Heart right ventricle (tissue), 16 donors: ENCODE measurements at regions not wholly inside any gene's neighbourhood (a gene's known extent, or its start where the extent isn't known, plus 50 kb on each side); places are given as distances from the start of the nearest gene placed in this dataset.

Source experiments
- ATAC-seq, 8 donors: fragments of 200-7000 bp; cut with Tn5 transposase; one replicate each; pipeline ENCODE4 v1.9.1; 2020; ENCODE audit warnings: mild to moderate bottlenecking in 8 of 8, moderate library complexity in 8 of 8, moderate number of reproducible peaks in 1 of 8
- DNase-seq, 2 donors: peaks; one replicate each; pipeline ENCODE4 v3.0.0-alpha.2; 2020
- H3K27ac ChIP-seq, 10 donors: fragments of 200-600 bp; sonication (generic) in 2 of 10; one replicate each; pipeline versions ENCODE4 v1.5.0 to v1.8.0; 2020 to 2022; ENCODE audit warnings: mild to moderate bottlenecking in 3 of 10
- H3K27me3 ChIP-seq, 7 donors: fragments of 200-600 bp; one replicate each; pipeline ENCODE4 v1.8.0; 2021 to 2022; ENCODE audit warnings: mild to moderate bottlenecking in 2 of 7
- H3K36me3 ChIP-seq, 9 donors: fragments of 200-600 bp; sonication (generic) in 1 of 9; one replicate each; pipeline versions ENCODE4 v1.5.0 to v1.8.0; 2020 to 2022; ENCODE audit warnings: mild to moderate bottlenecking in 2 of 9
- H3K4me1 ChIP-seq, 9 donors: fragments of 200-600 bp; sonication (generic) in 1 of 9; one replicate each; pipeline versions ENCODE4 v1.5.0 to v1.8.0; 2020 to 2022; ENCODE audit warnings: mild to moderate bottlenecking in 4 of 9
- H3K4me3 ChIP-seq, 10 donors: fragments of 200-600 bp; sonication (generic) in 2 of 10; one replicate each; pipeline versions ENCODE4 v1.5.0 to v1.8.0; 2020 to 2022; ENCODE audit warnings: mild to moderate bottlenecking in 7 of 10, moderate library complexity in 2 of 10
- H3K9me3 ChIP-seq, 11 donors: fragments of 200-600 bp in 10 of 11; sonication (generic) in 2 of 11; one replicate each; pipeline versions ENCODE4 v1.5.0 to v1.8.0; 2013 to 2022; ENCODE audit warnings: mild to moderate bottlenecking in 2 of 11, control low read depth in 1 of 11, moderate library complexity in 1 of 11
- CTCF ChIP-seq, 9 donors: fragments of 200-600 bp; sonication (generic) in 2 of 9; IDR thresholded peaks; one replicate each; pipeline versions ENCODE4 v1.5.0 to v1.8.0; 2021 to 2022; ENCODE audit warnings: antibody characterized with exemption in 9 of 9, mild to moderate bottlenecking in 5 of 9, moderate library complexity in 1 of 9
- WGBS, 2 donors: extraction: QIAGEN DNeasy Blood & Tissue Kit; methylation state at CpG; one replicate each; pipeline ENCODE4 v1.1.7; 2013; ENCODE audit warnings: inconsistent platforms in 1 of 2; 5-methylcytosine and 5-hydroxymethylcytosine counted together
- intact Hi-C, 10 donors: fragments of 100-400 bp; cut with DNase I; formaldehyde crosslinking; loops; one replicate each; pipeline versions ENCODE4 v1.11.1 to v1.14.2; 2022
- donor health status: Arrhythmogenic right ventricular cardiomyopathy.
- donor health status: ischemic (EF 13 %, LVEDD 7.1; RV severe dilation, severe dysfunction).
- donor health status: healthy with polysubstance abuse.
- donor health status: DM: no; HTN: yes; CAD: no.
- donor health status: DM: no; HTN: no; CAD: no.
- donor health status: ischemic (EF 25% LVEDD 6.9; RV normal size, moderate dysfunction).
- donor health status: ischemic (EF 25% LVEDD 5.7; RV mildly dilated, moderate dysfunction).
- donor health status: healthy.
- donor health status: DM: yes; HTN: yes; CAD: no.
- donor health status: Ischemic cardiomyopathy.
- donor health status: ischemic (EF 35%, LVEDD 5.7; RV mildly dilated, moderate dysfunction).
- donor health status: nonischemic (EF 11% LVEDD 7.7; RV severe dilation, severe dysfunction).
- donor health status: DM: yes; HTN: yes; CAD: no.
- donor health status: PGD.
- donor health status: ischemic (EF 29% LVEDD 5.4; RV normal size, mild dysfunction).
- donor health status: nonischemic (EF 23%, LVEDD 6.1; RV moderate dilation, normal function).

- intact Hi-C loops: no loop called here
- Histone ChIP-seq H3K27me3 (no peaks in the 10 kb centered on the region), H3K36me3 (no peaks in the 10 kb centered on the region), H3K4me1 (peaks cover 0 to 4% (median 0%) of the 10 kb centered on the region in 9 donors), H3K9me3 (peaks cover 0 to 7% (median 0%) of the 10 kb centered on the region in 11 donors), H3K4me3 (no peak overlapping the region), H3K27ac (no peak overlapping the region)
- no peak for TF ChIP-seq CTCF (IDR thresholded peaks at IDR 0.05)
- ATAC-seq: no peak
- WGBS, 2 donors: 78% methylated on average over 1 of the region's 1 CpG
- no peak for DNase-seq
Observed at GRCh38 chr3:76479161-76479650, 560.7 kb upstream of the ROBO2 start.

- H3K27me3 ChIP-seq: no peaks in the 10 kb centered on the region
- H3K4me3 ChIP-seq: no peak overlapping the region
- H3K27ac ChIP-seq: no peak overlapping the region
- H3K4me1 ChIP-seq: no peaks in the 10 kb centered on the region
- no peak for TF ChIP-seq CTCF (IDR thresholded peaks at IDR 0.05)
- 62% methylated on average over 4 of the region's 4 CpGs for WGBS, 2 donors
- DNase-seq (no peak), ATAC-seq (no peak)
- intact Hi-C loops: no loop called here
- H3K9me3 ChIP-seq: peaks cover 0 to 1% (median 0%) of the 10 kb centered on the region in 11 donors
- no peaks in the 10 kb centered on the region for H3K36me3 ChIP-seq
Observed at GRCh38 chr3:76482510-76482909, 557.4 kb upstream of the ROBO2 start.

DNA sequence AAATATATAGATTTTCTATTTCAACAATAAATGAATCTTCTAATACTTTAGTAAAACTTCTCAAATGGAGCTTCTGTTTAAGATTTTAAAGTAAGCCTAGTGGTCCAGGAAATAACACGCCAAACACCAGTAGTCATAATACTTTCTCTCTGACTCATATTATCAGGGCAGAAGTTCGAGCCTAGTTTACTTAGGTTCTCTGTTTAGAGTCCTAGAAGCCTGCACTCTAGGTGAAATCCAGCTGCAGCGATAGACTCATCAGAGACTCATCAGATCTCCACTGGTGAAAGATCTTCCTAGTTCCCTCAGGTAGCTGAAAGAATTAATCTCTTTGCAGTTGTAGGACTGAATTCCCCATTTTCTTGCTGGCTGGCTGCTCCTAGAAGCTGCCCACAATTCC is 552.5 kb upstream of the ROBO2 start:
- DNase-seq (no peak), ATAC-seq (no peak)
- peaks cover 0 to 15% (median 6%) of the 10 kb centered on the region in 11 donors for H3K9me3 ChIP-seq
- no peaks in the 10 kb centered on the region for H3K36me3 ChIP-seq
- no peak for TF ChIP-seq CTCF (IDR thresholded peaks at IDR 0.05)
- no peak overlapping the region for H3K27ac ChIP-seq
- intact Hi-C loops: no loop called here
- H3K27me3 ChIP-seq: no peaks in the 10 kb centered on the region
- H3K4me1 ChIP-seq: no peaks in the 10 kb centered on the region
- WGBS, 2 donors: 85 to 87% methylated on average over 3 of the region's 3 CpGs
- H3K4me3 ChIP-seq: no peak overlapping the region

DNA sequence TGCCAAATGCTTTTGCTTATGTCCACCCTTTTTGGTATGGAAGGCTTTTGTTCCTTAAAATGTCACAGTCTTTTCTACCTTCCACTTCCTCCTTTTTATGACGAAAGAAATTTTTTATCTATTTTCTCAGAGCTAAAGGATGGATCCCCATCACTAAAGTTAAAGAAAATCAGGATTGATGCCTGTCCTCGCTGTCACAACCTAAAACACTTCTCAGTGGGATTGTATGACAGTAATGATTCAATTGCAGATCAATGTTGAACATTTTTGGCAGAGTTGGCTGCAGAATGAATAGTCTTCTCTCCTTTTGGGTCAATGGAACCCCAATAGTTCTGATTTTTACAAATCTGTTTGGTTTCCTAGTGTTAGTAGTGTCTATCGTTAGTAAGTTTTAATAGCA is 549.8 kb upstream of the ROBO2 start:
- Histone ChIP-seq H3K27ac (no peak overlapping the region), H3K4me3 (no peak overlapping the region), H3K9me3 (peaks cover 0 to 15% (median 6%) of the 10 kb centered on the region in 11 donors), H3K4me1 (no peaks in the 10 kb centered on the region), H3K27me3 (no peaks in the 10 kb centered on the region), H3K36me3 (no peaks in the 10 kb centered on the region)
- no peak for DNase-seq
- 75 to 87% methylated on average over 3 of the region's 3 CpGs for WGBS, 2 donors
- no peak for TF ChIP-seq CTCF (IDR thresholded peaks at IDR 0.05)
- intact Hi-C loops: no loop called here
- ATAC-seq: no peak
